GM12872 (cell line): ENCODE measurements at regions not wholly inside any gene's neighbourhood (a gene's known extent, or its start where the extent isn't known, plus 50 kb on each side); places are given as distances from the start of the nearest gene placed in this dataset.

Experiments used
- CTCF ChIP-seq: IDR thresholded peaks from 3 replicates; pipeline ENCODE4 v1.5.1; 2011; ENCODE audit warnings: low read depth, mild to moderate bottlenecking, low read length, moderate library complexity; ENCODE audit not compliant: insufficient read depth

- TF ChIP-seq CTCF, result no peak
Observed at GRCh38 chr2:82487354-82487753, 1971.7 kb downstream of the SUCLG1 start.

GRCh38 chr2:82485701-82486100, 1973.4 kb downstream of the SUCLG1 start:
- TF ChIP-seq CTCF, result no peak

- TF ChIP-seq CTCF, result no peak
Observed at GRCh38 chr2:82481207-82481606, 1977.9 kb downstream of the SUCLG1 start.

- TF ChIP-seq CTCF, result no peak
Observed at GRCh38 chr2:82478641-82479040, 1980.4 kb downstream of the SUCLG1 start.

GRCh38 chr2:82476094-82476493, 1983.0 kb downstream of the SUCLG1 start:
- TF ChIP-seq CTCF, result no peak

- TF ChIP-seq CTCF, result no peak
Observed at GRCh38 chr2:82428251-82428650, 2030.8 kb downstream of the SUCLG1 start.

GRCh38 chr2:82412021-82412420, 2047.1 kb downstream of the SUCLG1 start:
- no peak for TF ChIP-seq CTCF

GRCh38 chr2:82411071-82411470, 2048.0 kb downstream of the SUCLG1 start:
- TF ChIP-seq CTCF, result no peak
